Thyroid gland (tissue), 4 donors: ENCODE measurements at regions not wholly inside any gene's neighbourhood (a gene's known extent, or its start where the extent isn't known, plus 50 kb on each side); places are given as distances from the start of the nearest gene placed in this dataset.

Source experiments
- DNase-seq, 2 donors: peaks; one replicate each; pipeline ENCODE4 v3.0.0-alpha.2; 2019
- H3K27ac ChIP-seq, 3 donors: fragments of 200-600 bp; sonication (generic); 1 replicate in 2 of 3; 2 replicates in 1 of 3; pipeline ENCODE4 v1.5.1; 2016 to 2019; ENCODE audit warnings: mild to moderate bottlenecking in 1 of 3, moderate library complexity in 1 of 3
- H3K27me3 ChIP-seq: fragments of 200-600 bp; sonication (generic); one replicate; pipeline ENCODE4 v1.5.1; 2019
- H3K36me3 ChIP-seq, 2 donors: fragments of 200-600 bp; sonication (generic); one replicate each; pipeline ENCODE4 v1.5.1; 2016 to 2019
- H3K4me1 ChIP-seq, 2 donors: fragments of 200-600 bp; sonication (generic); one replicate each; pipeline ENCODE4 v1.5.1; 2017 to 2019
- H3K4me3 ChIP-seq, 3 donors: fragments of 200-600 bp; sonication (generic); replicated peaks in 1 of 3; 1 replicate in 2 of 3; 2 replicates in 1 of 3; pipeline ENCODE4 v1.5.1; 2016; ENCODE audit warnings: mild to moderate bottlenecking in 1 of 3
- H3K9me3 ChIP-seq: fragments of 200-600 bp; sonication (generic); one replicate; pipeline ENCODE4 v1.5.1; 2017
- CTCF ChIP-seq, 6 experiments: fragments of 200-600 bp in 3 of 6; fragments of 450-650 bp in 3 of 6; sonication (generic) in 3 of 6; IDR thresholded peaks; one replicate each; pipeline ENCODE4 v1.5.1; 2016 to 2019; ENCODE audit warnings: antibody characterized with exemption in 6 of 6, mild to moderate bottlenecking in 2 of 6, inconsistent platforms in 1 of 6, moderate library complexity in 1 of 6
- POLR2A ChIP-seq, 2 donors: fragments of 450-650 bp; IDR thresholded peaks; one replicate each; pipeline ENCODE4 v1.6.1; 2017; ENCODE audit warnings: antibody characterized with exemption in 2 of 2, mild to moderate bottlenecking in 2 of 2, moderate library complexity in 1 of 2
- WGBS, 2 donors: methylation state at CpG; one replicate each; pipeline ENCODE4 v1.1.5; 2017; 5-methylcytosine and 5-hydroxymethylcytosine counted together
- intact Hi-C: fragments of 100-400 bp; cut with DNase I; formaldehyde crosslinking; loops from one replicate; pipeline ENCODE4 v1.15.1; 2023

- WGBS, 2 donors: 56 to 64% methylated on average over 8 of the region's 8 CpGs
- H3K36me3 ChIP-seq: no peaks in the 10 kb centered on the region
- peaks cover 4% of the 10 kb centered on the region for H3K27me3 ChIP-seq
- no peak overlapping the region for H3K4me3 ChIP-seq
- no peak overlapping the region for H3K27ac ChIP-seq
- DNase-seq: no peak
- no peaks in the 10 kb centered on the region for H3K9me3 ChIP-seq
- TF ChIP-seq POLR2A (IDR thresholded peaks at IDR 0.05) (no peak), CTCF (IDR thresholded peaks at IDR 0.05) (no peak)
- H3K4me1 ChIP-seq: peaks cover 3 to 12% of the 10 kb centered on the region in 2 donors
- intact Hi-C loops: no loop called here
Observed at GRCh38 chr12:53811606-53812005, 59.8 kb upstream of the CISTR start.

- 71 to 72% methylated on average over 4 of the region's 4 CpGs for WGBS, 2 donors
- peaks cover 4% of the 10 kb centered on the region for H3K27me3 ChIP-seq
- H3K4me1 ChIP-seq: no peaks in the 10 kb centered on the region
- no peaks in the 10 kb centered on the region for H3K9me3 ChIP-seq
- H3K4me3 ChIP-seq: no peak overlapping the region
- H3K36me3 ChIP-seq: no peaks in the 10 kb centered on the region
- intact Hi-C loops: no loop called here
- no peak for TF ChIP-seq POLR2A (IDR thresholded peaks at IDR 0.05)
- no peak for TF ChIP-seq CTCF (IDR thresholded peaks at IDR 0.05)
- H3K27ac ChIP-seq: no peak overlapping the region
- DNase-seq: no peak
Observed at GRCh38 chr12:53816360-53817020, 64.7 kb upstream of the CISTR start.

GRCh38 chr12:53817021-53817389, 65.2 kb upstream of the CISTR start:
- H3K36me3 ChIP-seq: no peaks in the 10 kb centered on the region
- TF ChIP-seq POLR2A (IDR thresholded peaks at IDR 0.05) (no peak), CTCF (IDR thresholded peaks at IDR 0.05) (no peak)
- DNase-seq: no peak
- peaks cover 4% of the 10 kb centered on the region for H3K27me3 ChIP-seq
- H3K4me3 ChIP-seq: no peak overlapping the region
- no peaks in the 10 kb centered on the region for H3K9me3 ChIP-seq
- no peak overlapping the region for H3K27ac ChIP-seq
- intact Hi-C loops: no loop called here
- no peaks in the 10 kb centered on the region for H3K4me1 ChIP-seq

GRCh38 chr12:53820514-53821306, 68.9 kb upstream of the CISTR start:
- H3K36me3 ChIP-seq: no peaks in the 10 kb centered on the region
- no peaks in the 10 kb centered on the region for H3K9me3 ChIP-seq
- no peaks in the 10 kb centered on the region for H3K27me3 ChIP-seq
- TF ChIP-seq POLR2A (IDR thresholded peaks at IDR 0.05) (no peak), CTCF (IDR thresholded peaks at IDR 0.05) (no peak)
- no peak overlapping the region for H3K4me3 ChIP-seq
- no peak overlapping the region for H3K27ac ChIP-seq
- H3K4me1 ChIP-seq: no peaks in the 10 kb centered on the region
- DNase-seq: no peak
- intact Hi-C loops: no loop called here
- 75 to 81% methylated on average over 3 of the region's 3 CpGs for WGBS, 2 donors

GRCh38 chr12:53824001-53824712, 72.4 kb upstream of the CISTR start:
- no peak for DNase-seq
- Histone ChIP-seq H3K9me3 (no peaks in the 10 kb centered on the region), H3K27me3 (no peaks in the 10 kb centered on the region), H3K27ac (no peak overlapping the region), H3K36me3 (no peaks in the 10 kb centered on the region), H3K4me1 (no peaks in the 10 kb centered on the region), H3K4me3 (no peak overlapping the region)
- WGBS, 2 donors: 58 to 61% methylated on average over 9 of the region's 9 CpGs
- intact Hi-C loops: no loop called here
- no peak for TF ChIP-seq POLR2A (IDR thresholded peaks at IDR 0.05)
- no peak for TF ChIP-seq CTCF (IDR thresholded peaks at IDR 0.05)
